HG02642 (cell line): ENCODE measurements at regions not wholly inside any gene's neighbourhood (a gene's known extent, or its start where the extent isn't known, plus 50 kb on each side); places are given as distances from the start of the nearest gene placed in this dataset.

Experiments used
- ATAC-seq: cut with Tn5 transposase; IDR thresholded peaks from one replicate; pipeline ENCODE4 v1.9.1; 2021; ENCODE audit warnings: mild to moderate bottlenecking; ENCODE audit not compliant: unreplicated experiment, poor library complexity

DNA sequence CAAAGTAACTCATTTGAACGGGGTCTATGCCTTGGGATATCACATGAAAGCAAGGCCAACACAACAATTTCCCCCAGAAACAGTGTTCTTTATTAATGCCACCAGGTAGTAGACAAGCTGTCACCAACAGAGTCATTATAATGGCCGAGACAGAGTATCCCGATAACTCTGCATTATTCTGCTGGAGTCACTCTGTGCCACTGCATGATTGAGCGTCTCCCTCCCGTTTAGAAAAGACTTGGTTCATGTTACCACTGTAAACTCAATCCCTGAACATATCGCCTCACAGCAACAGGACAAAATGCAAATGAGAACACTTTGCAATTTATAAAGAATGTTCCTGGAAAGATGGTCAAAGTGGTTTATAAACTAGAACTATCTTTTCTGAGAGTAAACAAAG lies 932.5 kb downstream of the GATA3 start:
- ATAC-seq, result no peak

DNA sequence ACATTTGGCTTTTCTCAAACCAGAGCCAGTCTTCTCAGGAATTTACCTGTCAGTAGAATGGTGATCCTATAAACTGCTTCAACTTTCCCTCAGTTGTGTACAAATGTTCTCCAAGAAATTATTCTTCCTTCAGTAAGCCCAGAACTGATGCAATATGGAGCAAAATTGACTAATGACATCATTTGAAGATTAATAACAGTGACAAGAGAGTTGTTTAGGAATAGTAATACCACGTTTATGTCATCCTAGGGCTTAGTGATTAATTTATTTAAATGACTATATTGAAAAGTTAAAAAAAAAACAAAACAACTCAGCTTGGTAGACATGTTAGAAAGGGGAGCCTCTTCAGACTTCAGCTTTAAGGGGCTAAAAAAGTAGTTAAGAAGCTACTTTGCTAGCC lies 933.2 kb downstream of the GATA3 start:
- no peak for ATAC-seq

DNA sequence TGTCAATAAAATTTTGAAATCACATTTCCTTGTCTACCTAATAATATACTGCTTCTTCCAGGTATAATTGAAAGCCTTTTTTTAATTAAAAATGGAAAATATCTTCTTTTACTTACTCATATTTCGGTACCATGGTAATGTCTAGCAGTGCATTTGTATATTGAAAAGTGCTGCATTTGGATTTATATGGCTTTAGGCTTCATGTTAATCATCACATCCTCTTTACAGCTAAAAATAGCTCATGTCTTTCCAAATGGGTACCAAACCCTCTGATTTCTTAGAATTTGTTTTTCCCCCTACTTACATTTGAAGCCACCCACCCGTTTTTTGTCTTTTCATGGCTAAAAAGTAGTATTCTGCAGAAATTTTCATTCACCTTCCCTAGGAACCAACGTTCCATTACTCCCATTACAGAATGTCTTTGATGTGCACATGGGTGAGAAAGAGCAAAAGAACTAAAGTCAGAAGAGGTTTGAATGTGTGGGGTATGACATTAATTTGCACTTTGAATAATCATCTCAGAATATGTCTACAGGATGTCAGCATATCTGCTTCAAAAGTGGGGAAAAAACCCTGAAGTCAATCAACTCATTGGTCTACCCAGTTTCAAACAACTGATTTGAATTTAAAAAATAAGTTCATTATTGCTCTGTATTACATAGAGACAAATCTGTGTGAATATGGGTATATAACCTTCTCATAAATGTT lies 935.9 kb downstream of the GATA3 start:
- ATAC-seq, result no peak

DNA sequence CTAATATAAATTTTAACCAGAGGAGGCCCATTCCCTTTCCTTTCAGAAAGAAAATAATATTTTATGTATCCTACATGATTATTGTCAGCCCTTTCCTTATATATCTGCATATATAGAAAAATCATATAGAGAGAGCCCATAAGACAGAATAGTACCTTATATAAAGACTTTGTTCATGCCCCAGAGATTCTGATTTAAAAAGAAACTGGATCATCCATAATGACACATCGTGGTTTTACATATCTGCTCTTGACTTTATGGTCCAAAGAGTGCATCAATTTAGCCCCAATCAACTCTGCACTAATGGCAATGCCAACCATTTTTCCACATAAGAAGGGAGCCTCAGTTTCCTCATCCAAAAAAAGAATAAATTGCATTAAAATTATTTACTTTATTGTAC lies 937.5 kb downstream of the GATA3 start:
- ATAC-seq, result no peak

DNA sequence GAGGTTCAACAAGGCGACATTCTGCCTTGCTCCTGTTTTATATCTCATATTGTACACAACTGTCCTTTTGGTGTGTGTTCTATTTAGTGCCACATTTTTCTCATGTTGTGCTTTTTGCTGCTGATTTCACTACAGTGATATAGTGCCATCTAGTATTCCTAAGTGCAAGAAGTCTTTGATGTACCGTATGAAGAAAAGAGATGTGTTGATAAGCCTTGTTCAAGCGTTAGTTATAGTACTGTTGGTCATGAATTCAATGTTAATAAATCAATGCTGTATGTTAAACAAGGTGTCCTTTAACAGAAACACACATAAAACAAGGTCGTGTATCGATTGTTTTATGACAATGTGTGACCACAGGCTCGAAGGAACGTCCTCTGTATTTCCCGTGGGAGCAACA lies 939.4 kb downstream of the GATA3 start:
- ATAC-seq, result no peak

DNA sequence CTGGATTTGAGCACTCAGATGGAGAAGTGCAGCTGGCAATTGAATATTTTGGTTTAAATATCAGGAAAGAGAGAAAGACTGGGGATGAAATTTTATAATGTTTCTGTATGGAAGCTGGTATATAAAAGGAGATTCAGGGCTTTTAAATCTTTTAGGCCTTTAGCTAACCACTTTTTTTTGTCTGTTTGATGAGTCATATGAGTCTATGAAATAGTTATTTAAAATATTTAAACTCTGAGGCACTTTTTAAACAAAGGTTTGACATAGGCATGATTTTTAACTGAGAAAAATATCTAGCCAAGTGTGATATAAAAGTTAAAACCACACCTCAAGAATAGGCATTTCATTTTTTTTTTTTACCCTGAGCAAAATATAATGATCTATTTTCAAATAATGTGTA lies 944.3 kb downstream of the GATA3 start:
- no peak for ATAC-seq

DNA sequence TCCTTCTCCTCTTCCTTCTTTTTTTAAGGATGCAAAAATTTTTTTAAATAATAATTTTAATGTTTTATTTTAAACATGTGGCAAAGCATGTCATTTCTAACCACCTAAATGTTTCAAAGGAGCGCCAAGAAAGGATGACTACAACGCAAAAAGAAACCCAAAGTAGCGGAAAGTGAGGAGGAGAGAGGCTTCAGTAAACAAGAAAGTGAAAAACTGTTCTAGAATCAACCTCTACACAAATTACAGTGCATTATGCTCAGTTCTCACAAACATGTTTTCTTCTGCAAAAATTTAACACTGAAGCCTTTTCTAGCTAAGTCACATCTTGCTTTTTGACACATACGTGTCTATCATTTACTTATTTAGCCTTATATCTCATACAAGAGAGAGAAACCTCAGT lies 948.6 kb downstream of the GATA3 start:
- no peak for ATAC-seq

DNA sequence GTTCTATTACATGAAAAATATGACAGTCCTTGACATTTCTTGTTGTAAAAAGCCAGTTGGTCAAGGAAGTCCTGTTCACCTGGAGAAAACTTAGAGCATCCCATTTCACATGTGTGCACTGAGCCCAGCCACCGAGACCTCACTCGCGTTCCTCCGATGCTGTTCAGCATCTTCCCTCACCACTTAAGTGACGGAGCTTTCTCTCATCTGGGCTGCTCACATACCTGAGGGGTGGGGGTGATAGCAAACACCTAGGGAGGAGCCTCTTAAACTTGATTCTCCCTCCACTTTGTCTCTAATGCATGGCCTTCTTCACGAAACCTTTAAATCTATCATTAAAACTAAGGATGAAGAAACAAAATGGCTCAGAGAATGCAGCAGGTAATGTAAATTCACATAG lies 950.2 kb downstream of the GATA3 start:
- no peak for ATAC-seq

DNA sequence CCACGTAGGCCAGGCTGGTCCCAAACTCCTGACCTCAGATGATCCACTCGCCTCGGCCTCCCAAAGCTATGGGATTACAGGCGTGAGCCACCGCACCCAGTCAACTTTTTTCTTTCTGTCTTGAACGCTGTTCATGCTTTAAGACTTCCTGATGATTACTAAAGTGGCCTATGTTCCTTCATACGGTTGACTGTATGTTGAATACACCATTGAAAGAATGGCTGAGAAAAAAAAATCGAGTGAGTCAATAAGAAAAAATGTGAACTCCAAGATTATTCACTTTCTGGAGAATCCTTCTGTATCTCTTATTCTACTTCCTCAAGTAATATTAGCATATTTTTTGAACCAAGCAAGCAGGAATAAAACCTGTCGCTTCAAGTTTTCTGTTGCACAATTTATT lies 955.0 kb downstream of the GATA3 start:
- no peak for ATAC-seq

DNA sequence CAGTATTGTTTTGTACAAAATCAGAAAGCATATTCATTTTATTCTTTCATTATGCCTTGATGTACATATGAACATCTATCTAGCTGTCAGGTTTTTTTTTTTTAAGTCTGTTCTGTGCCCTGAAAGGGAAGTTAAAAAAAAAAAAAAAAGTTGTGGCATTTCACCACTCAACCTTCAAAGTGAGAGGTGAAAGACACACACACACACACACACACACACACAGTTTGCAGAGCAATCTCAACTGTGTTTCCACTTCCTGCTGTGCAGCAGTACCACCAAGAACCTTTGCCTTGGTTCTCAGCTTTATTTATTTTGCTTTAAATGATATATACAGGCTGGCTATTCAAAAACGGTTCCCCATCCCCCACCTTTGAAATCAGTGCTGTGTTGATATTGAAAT lies 955.6 kb downstream of the GATA3 start:
- ATAC-seq, result no peak

DNA sequence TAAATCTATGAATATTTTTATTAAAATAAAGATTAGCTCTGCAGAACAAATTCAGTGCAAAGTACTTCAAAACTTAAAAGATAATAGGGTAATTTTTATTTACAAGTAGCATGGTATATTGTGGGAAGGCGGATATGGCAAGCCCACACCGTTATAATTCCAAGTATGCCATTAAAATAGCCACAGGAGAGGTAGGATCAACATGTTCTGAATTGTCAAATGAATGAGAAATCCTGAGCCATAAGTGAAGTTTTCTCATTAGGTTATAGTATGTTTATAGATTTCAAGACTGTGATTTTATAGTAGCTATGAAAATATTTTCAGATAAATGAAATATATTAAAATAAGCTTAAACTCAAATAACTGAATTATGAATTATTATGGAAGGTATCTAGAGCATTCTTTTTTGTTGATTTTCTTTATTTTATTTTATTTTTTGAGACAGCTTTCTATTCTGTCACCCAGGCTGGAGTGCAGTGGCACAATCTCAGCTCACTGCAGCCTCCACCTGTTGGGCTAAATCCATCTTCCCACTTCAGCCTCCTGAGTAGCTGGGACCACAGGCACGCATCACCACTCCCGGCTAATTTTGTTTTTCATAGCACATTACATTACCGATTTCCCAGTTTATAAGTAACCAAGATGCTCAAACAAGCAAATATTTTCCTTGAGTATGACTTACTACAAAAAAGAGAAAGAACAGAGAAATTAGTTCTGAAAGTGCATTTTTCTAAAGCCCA lies 956.6 kb downstream of the GATA3 start:
- no peak for ATAC-seq

DNA sequence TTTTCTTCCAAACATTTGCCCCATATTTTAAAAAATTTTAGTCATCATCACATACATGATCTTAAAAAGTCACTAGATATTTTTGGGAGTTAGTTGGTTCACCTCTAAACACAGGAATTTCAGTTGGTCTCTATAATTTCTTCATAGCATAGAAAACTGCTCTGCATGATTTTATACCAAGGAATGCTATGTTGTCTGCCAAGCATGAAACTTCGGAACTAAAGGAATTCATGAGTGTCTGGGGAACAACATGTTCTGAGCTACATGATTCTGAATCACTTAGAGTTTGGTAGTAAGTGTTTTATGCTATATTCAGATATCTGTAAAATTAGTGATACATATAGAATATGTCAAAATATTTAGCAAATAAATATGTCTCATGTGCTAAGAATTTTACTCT lies 957.8 kb downstream of the GATA3 start:
- ATAC-seq, result no peak

DNA sequence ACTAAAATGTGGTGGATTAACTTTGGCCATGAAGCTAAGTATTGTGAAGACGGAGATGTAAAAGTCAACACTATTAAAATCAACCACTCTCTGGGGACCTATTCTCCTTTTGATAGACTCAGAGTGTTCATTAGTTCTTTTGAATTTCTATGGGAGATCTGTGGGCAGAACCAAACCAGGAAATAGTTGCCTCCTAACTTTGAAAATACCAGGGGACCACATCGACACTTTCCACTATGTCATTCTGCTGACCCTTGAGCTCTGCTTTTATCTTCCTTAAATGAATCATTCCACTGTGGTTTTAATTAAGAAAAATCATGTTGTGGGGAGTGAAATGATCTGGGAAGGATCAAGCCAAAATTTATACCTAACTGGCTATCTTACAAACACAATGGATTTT lies 960.5 kb downstream of the GATA3 start:
- no peak for ATAC-seq

DNA sequence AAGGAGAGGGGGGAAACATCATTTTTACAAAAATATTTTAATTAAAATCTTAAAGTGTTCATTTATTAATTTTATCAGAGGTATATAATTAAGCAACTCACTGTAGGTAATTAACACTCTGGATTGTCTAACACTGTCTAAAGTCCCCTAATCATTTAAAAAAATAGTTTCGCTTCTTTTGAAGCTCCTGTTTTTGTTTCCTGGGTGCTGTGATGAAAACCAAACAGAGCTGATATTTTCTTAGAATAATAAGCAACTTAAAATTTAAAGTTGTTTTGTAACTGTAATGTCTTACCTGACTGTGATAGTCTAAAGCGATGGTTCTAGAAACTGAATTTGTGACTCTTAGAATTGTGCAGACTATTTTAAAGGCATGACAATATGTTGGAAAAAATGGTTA lies 961.0 kb downstream of the GATA3 start:
- ATAC-seq, result no peak

DNA sequence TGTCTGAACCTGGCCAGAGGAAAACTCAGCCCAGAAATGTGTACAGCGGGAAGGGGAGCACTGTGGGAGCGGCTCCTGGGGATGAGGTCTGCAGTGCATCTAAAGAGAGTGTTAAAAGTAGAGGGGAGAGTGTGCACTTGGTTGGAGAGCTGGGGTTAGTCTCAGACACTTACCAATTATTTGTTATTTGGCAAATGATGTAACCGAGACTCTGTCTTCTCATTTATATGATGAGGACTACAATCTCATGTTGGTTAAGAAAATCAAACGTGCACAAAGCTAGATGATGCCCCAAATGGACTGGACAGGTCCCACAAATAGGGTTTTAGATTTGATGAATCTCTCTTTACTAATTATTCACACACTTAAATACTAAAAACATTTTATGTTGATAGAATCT lies 962.4 kb downstream of the GATA3 start:
- ATAC-seq, result no peak

DNA sequence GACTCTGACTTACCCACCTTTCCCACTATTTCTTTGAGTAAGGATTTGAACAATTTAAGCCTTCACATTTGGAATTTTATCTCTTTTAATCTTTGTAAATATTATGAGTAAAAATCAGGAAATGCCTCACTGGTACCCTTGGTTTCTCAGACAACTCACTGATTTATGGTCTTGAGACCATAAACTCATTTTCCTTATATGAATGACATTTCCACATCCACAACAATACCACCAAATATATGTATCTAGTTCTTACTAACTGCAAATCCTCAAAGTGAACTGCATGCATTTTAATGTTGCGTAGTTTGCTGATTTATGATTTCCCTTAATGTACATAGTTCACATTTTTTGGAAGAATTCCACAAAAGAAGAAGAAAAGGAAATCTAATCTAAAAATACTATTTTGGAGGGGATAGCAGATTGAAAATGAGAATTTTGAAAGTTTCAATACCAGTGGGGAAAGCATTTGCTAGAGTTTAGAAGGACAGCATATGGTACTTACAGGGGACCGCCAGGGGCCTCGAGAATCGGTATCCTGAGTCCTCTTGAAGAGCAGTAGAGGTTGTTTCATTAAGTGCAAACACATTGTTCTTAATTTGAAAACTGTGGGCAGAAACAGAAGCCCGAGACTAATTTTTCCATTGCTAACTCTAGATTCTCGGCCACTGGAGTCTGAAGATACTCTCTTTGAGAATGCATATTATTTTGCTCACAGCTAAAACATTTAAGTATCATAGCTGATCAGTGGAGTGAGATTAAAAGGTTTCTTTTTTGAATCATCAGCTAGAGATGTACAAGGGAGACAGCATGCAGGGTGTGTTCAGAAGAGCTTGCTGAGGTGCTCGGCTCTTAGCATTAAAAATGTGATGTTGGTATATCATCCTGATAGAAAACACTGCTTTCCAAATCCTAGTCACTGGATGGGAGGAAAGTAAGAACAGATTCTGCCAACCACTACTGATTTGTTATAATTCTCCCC lies 964.0 kb downstream of the GATA3 start:
- no peak for ATAC-seq

DNA sequence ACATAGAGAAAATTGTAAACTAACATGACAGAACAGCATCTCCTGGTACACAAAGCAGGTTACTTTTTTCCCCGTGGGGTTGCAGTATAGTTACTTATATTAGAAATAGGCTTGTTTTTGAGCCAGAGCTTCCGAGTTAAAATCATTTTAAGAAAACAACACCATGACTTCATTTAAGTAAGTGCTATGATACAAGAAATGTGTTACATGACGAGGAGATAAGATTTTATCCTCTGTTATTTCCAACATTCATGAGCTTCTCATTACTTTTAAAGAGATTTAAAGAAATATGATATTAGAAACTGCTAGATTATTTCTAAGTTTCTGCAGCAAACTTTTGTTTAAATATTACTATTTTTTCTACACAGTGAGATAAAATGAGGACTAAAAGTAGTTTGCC lies 968.7 kb downstream of the GATA3 start:
- ATAC-seq, result no peak

DNA sequence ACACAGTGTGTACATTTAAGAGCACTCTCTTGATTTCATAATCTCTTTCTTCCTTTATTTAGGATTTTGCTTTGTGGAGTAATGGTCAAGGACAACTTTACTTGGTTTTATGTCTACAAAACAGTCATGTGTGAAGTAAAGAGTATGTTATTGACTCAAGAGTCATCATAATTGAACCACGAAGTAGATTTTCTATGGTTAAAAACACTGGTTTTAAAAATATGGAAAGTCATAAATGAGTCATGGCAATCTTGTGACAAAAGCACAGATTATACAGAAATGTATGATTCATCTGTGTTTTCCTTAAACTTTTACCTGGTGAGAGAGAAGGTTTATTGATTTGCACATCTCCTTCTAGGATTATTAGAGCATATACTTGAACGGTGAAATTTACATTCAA lies 969.7 kb downstream of the GATA3 start:
- no peak for ATAC-seq

DNA sequence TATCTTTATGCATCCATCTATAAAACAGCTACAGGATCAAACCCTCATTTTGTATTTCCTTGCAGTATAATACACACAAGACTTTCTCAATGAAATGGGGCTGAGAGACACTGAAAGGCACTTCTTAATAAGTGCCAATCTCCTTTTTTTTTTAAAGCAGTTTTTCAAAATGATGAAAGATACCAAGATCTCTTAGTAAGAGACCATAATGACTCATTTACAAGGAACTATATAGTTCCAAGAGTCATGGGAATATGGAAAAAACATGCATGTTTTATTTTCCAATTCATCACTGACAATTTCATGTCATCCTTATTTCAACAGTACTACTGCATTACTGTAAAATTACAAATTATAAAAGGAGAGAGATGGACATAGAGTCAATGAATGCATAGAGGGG lies 973.7 kb downstream of the GATA3 start:
- no peak for ATAC-seq

DNA sequence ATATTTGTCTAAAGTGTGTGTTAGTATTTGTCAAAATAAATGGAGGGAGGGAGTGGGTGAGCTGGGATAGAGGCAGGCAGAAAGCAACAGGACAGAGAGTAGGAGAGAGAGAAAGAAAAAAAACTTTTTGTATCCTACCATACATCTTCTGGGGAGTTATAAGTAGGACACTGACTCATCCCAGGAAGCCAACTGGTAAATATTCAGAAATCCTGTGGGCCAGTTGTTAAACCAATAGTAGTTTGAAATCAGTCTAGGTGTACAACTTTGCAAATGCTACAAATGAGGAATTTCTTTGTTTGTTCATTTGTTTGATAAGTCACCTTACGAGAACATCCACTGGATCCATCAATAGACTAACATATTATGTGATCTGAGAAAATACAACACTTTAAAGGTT lies 980.9 kb downstream of the GATA3 start:
- no peak for ATAC-seq

DNA sequence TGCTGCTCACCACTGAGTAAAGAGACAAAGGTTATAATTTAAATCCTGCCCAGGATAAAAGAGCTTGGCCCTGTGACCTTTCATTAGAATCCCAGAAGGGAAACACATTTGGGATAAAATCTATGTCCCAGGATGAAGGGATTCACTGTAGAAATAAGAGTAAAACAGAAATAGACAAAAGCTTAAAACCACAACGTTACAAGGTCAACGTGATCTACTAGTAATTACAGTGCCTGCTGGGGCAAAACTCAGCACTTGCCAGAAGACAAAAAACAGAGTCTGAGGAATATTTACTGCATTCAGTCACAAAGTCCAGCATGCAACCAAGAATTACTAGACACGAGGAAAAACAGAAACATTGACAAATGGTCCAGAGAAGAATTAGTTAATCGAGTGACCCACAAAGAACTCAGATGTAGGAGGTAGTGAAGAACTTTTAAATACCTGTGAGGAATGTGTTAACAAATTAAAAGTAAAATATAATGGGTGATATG lies 982.3 kb downstream of the GATA3 start:
- ATAC-seq, result no peak
